Suppressor macrophage (primary cell): ENCODE measurements at regions not wholly inside any gene's neighbourhood (a gene's known extent, or its start where the extent isn't known, plus 50 kb on each side); places are given as distances from the start of the nearest gene placed in this dataset.

Source experiments
- DNase-seq, 4 experiments: peaks; one replicate each; pipeline ENCODE4 v3.0.0-alpha.2; 2020 to 2022

- no peak for DNase-seq
These were observed 56.3 kb upstream of the ARL15 start for GRCh38 chr5:54366707-54367106.

- DNase-seq: no peak
These were observed 53.3 kb upstream of the ARL15 start for GRCh38 chr5:54363669-54364068.

DNA sequence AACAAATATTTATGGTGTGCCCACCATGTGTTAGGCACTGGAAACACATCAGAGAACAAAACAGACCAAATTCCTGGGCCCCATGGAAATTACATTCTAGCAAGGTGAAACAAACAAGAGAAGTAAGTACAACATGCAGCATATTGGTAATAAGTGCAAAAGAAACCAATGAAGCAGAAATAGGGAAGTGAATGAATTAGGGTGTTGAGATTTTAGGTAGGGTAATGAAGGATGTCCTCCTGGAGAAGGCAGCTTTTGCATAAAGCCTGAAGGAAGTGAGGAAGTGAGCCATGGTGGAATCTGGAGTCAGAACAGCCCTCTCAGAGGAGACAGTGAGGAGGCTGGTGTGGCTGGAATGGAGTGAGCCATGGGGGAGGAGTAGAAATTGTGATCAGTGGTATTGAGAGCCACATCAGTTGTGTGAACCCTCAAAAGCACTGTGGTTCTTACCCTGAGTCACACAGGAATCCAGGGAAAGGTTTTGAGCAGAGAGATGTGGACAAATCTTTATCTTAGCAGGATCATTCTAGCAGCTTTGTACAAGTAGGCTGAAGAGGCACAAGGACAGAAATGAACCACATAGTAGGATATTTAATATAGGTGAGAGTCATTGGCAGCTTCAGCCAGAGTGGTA lies 52.7 kb upstream of the ARL15 start:
- DNase-seq: no peak

DNA sequence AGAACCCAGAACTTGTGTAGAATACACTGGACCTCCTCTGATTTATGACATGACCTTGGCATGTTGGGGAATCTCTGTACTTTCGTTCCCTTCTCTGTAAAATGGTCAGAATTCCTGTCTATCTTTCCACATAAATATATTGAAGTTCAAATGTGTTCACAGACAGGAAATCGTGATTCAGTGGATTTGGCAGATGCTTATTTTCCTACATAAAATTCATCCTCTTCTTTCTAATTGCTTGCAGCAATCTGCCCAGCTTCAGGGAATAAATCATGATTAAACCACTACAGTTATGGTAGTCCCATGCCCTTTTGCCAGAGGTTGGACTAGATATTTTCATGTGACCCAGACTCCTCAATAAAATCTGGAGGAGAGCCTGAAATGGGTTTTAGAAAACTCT lies 52.1 kb upstream of the ARL15 start:
- no peak for DNase-seq

GRCh38 chr5:54361691-54362411 lies 51.5 kb upstream of the ARL15 start:
- no peak for DNase-seq

- DNase-seq: no peak
These were observed 50.7 kb upstream of the ARL15 start for GRCh38 chr5:54360925-54361662.
